NK-92 treated with Interleukin-12 subunit alpha and Interleukin-12 subunit beta, amount 100 ng/mL, for 24 hours (cell line): ENCODE measurements at regions not wholly inside any gene's neighbourhood (a gene's known extent, or its start where the extent isn't known, plus 50 kb on each side); places are given as distances from the start of the nearest gene placed in this dataset.

Source experiments
- DNase-seq: peaks from one replicate; lab custom pipeline; 2025; lab: John Stamatoyannopoulos, UW

- no peak for DNase-seq
These were observed 49.7 kb downstream of the GLI2 start for GRCh38 chr2:120785228-120785966.

DNA sequence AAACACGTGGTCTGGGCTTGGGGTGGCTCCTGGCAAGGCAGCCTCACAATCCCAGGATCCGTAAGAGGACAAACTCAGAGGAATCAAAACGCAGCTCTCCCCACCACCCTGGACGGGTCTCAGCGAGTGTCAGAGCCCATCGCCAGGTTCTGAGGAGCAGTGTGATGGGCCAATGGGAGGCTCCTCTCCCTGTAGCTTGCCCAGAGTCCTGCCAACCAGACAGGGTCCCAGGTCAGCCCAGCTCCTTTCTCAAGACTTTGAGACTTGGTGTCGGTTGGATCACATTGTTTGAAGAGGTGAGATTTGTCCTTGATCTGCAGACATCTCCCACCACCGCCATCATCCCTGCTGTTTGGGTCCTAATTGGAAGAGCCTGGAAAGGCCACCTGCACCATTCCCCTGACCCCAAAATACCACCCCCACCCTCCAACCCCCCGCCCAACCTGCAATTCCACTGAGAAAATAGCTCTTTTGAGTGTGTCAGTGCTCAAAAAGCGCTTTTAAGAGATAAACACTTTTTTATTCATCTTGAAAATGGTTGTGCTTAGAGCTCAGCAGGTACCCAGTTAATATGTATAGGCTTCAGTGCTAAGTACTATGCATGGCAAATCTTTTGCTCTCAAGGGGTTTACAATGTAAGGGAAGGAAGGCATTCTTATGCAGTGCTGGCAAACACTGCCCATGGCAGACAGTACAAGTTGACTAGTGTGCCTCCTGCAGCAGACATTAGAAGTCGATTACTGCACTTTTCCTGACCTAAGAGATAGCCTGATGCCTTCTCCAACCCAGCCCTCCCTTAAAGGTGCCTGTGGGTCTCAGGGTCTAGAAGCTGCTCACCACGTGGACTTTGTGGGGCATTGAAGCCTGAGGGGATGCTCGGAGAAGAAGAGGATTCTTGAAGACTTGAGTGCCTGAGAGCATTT is 50.6 kb downstream of the GLI2 start:
- DNase-seq: no peak

- no peak for DNase-seq
These were observed 51.6 kb downstream of the GLI2 start for GRCh38 chr2:120787111-120787821.

DNA sequence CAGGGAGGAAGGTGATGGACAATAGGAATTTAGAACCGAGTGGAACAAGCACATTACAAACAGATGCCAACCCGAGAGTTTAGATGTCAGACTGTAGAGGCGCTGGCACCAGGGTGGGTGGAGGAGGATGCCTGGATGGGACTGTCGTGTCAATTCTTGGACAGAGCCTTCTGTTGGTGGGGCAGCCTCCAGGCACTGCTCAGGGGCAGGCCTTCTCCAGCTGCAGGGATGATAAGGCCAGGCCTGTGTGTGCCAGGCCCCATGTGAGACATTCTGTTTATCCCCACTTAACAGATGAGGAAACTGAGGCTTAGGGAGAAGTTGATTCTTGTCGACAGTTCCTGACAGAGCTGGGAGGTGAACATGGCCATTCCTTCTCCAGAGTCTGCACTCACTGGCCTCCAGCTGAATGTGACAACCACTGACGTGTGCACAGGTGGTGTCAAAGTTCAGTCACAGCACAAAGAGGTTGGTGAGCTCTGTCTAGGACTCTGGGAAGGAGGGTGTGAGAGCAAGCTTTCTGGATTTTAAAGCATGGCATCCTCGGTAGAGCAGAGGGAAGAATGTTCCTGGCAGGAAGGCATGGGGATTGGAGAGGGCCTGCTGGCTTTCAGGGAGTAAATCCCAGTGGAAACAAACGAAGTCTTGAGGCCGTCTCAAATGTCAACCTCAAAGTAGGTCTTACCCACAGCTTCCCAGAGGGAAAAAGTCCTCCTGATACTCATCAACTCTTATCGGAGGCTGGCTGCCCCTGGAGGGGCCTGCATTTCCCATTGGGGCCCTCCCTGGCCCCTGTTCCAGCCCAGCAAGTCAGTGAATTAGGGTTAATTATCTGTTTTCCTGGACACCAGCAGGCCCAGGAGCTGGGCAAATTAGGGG is 52.4 kb downstream of the GLI2 start:
- DNase-seq: no peak

GRCh38 chr2:120791243-120791961 is 55.7 kb downstream of the GLI2 start:
- DNase-seq: no peak

- DNase-seq: no peak
These were observed 56.3 kb downstream of the GLI2 start for GRCh38 chr2:120791962-120792297.

GRCh38 chr2:120793682-120794403 is 58.2 kb downstream of the GLI2 start:
- no peak for DNase-seq

DNA sequence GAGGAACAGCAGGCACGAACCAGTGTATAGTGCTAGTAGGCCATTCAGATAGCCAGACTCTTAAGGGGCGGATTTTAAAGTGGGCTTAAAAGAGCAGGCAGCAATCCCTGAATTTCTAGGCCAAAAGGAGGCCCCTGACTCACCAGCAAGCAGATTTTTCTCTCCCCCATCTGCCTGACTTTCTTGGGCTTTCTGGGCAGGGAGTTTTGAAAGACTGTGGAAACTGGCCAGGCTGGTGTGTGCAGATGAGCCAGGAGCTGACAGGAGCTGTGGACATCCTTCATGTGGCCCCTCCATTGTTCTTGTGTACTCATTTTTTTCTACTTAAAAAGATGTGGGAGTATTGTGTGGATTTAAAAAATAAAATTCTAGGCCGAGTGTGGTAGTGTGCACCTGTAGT is 59.0 kb downstream of the GLI2 start:
- no peak for DNase-seq

GRCh38 chr2:120796094-120796493 is 60.4 kb downstream of the GLI2 start:
- no peak for DNase-seq

- DNase-seq: no peak
These were observed 62.0 kb downstream of the GLI2 start for GRCh38 chr2:120797421-120798221.

DNA sequence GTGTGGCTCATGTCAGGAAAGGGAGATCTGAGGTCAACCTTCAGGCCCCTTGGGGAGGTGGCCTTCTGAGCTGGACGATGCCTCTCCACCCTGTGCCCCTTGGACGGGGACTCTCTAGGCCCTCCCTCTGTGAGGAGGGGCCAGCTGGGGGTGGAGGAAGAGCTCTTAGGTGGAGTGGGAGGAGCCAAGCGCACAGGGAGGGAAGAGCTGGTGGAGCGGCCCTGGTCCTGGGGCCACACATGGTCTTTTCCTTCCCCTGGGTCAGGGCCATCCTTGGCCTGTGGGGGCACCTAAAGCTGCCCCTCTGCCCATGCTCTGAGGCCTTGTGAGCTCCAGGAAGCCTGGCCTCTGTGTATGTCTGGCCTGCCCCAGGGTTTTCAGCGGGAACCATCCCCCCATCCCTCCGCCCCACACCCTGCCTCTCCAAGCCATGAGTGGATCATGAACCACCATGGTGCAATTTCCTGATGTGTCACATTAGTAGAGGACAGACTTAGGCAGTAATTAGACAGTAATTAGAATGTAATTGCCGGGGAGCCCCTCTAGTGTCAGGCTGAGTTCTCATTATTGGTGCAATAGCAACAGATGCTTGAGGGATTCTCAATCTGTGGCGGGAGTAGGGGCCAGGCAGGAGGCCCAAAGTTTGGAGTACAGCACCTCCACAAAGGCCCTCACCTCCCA is 63.0 kb downstream of the GLI2 start:
- no peak for DNase-seq

GRCh38 chr2:120802158-120802557 is 66.5 kb downstream of the GLI2 start:
- DNase-seq: no peak

DNA sequence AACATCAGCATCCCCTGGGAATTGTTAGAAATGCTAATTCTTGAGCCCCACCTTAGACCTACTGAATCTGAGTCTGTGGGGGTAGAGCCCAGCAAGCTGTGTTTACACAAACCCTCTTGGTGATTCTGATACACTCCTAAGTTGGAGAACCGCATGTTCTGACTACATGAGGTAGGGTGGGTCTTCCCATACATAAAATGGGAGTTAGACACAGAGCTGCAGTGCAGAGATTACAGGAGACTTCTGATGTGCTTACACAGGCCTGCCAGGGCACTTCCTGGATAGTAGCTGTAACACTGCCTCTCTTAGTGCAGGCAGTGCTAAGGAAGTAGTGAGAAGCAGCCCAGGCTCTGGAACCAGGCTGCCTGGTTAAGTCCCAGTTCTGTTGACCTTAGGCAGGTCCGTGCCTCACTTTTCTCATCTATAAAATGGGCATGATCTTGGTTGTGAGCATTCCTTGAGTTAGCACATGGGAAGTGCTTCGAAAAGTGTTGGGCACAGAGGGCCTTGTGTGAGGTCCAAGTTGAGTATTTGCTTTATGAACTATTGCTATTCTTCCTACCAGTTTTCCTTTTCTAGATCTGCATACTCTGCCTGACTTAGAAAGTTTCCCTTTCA is 67.3 kb downstream of the GLI2 start:
- no peak for DNase-seq

DNA sequence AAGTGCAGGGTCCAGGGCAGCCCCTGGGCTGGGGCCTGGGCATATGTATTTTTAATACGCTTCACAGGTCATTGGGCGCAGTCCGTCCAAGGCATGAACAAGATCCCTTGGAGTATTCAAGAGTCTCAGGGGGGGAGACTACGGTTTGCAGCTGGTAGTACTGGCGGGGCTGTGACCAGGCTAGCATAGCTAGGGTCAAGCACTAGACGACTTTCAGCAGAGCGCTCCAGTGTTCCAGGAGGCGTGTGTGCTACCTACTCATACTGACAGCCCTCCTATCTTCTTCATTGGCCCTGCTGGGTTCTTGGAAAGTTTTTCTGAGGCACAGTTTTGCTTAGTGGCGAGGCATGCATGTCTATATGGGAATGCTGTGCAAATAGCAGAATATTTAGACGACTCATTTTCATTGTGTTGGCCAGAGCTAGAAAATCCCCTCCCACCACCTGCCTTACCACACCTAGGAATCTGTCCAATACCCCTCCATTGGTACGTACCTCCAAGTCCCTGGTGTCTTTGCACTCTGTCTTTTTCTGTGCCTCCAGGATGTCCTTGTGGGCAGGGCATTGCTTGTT is 68.2 kb downstream of the GLI2 start:
- no peak for DNase-seq

- DNase-seq: no peak
These were observed 68.8 kb downstream of the GLI2 start for GRCh38 chr2:120804459-120804858.

DNA sequence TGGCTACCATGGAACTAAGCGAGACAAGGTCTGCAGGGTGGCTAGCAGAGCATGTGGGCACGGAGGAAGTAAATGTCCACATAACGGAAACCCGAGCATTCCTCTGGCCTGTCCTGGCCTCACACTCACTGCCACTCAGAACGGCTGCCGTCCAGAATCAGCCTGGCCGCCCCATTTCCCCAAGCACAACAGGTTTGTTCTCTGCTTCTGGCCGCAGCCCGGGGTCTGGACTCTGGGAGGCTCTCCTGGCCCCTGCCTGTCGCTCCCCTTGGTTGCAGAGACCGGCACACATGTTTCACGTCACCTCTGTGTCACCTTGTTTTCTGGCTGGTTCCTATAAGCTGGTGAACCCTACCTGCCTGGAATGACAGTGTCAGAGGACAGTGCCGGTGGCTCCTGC is 69.3 kb downstream of the GLI2 start:
- no peak for DNase-seq

- no peak for DNase-seq
These were observed 69.9 kb downstream of the GLI2 start for GRCh38 chr2:120805602-120806001.

DNA sequence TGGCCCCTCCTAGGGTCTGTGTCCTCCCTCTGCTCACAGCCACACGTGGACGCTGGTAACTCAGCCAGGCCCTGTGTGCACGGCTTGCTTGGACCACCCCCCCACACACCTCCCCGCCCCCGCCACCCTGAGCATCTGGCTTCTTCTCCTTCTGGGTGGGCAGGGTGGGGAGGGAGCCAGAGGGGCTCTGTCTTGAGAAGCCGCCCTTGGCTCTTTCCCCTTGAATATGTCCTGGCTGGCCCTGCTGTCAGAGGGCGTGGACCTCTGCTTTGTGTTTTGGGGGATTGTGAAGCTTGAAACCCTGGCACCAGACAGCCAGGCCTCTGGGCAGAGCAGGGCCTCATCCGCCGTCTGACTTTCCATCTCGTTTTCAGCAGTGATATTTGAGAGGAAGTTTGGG is 72.1 kb downstream of the GLI2 start:
- DNase-seq: no peak
